Effector memory CD4-positive, alpha-beta T cell (primary cell): ENCODE measurements at regions not wholly inside any gene's neighbourhood (a gene's known extent, or its start where the extent isn't known, plus 50 kb on each side); places are given as distances from the start of the nearest gene placed in this dataset.
"Not testable (repeated sequence)": the region's sequence is repeated elsewhere in the genome, so short reads cannot be mapped to it uniquely, and the experiment has no call there.

Experiments
- DNase-seq, 3 donors: peaks; one replicate each; pipeline ENCODE4 v3.0.0-alpha.2; 2020
- H3K27ac ChIP-seq: 2 replicates; pipeline ENCODE4 v1.7.0; 2013; ENCODE audit warnings: mild to moderate bottlenecking, low read length, moderate library complexity; ENCODE audit not compliant: insufficient read depth, poor library complexity, severe bottlenecking
- H3K27me3 ChIP-seq: replicated peaks from 2 replicates; pipeline ENCODE4 v1.7.0; 2013; ENCODE audit warnings: mild to moderate bottlenecking, low read length; ENCODE audit not compliant: insufficient read depth, control insufficient read depth, poor library complexity, severe bottlenecking
- H3K36me3 ChIP-seq: 2 replicates; pipeline ENCODE4 v1.7.0; 2013; ENCODE audit warnings: mild to moderate bottlenecking, low read length, moderate library complexity; ENCODE audit not compliant: control insufficient read depth, insufficient read depth
- H3K4me1 ChIP-seq: 2 replicates; pipeline ENCODE4 v1.7.0; 2013; ENCODE audit warnings: low read length, mild to moderate bottlenecking; ENCODE audit not compliant: control insufficient read depth, insufficient read depth, poor library complexity, severe bottlenecking
- H3K4me3 ChIP-seq: 2 replicates; pipeline ENCODE4 v1.7.0; 2013; ENCODE audit warnings: low read length, low read depth, mild to moderate bottlenecking; ENCODE audit not compliant: insufficient read depth, poor library complexity, severe bottlenecking
- H3K9me3 ChIP-seq: 2 replicates; pipeline ENCODE4 v1.7.0; 2013; ENCODE audit warnings: mild to moderate bottlenecking, low read length, moderate library complexity; ENCODE audit not compliant: control insufficient read depth

GRCh38 chr5:126029282-126029681 lies 393.9 kb upstream of the GRAMD2B start:
- not testable (repeated sequence) for H3K9me3 ChIP-seq, H3K27me3 ChIP-seq, H3K27ac ChIP-seq, H3K4me1 ChIP-seq, H3K4me3 ChIP-seq, DNase-seq, H3K36me3 ChIP-seq

- Histone ChIP-seq H3K4me1 (no peaks in the 10 kb centered on the region), H3K27me3 (no peaks in the 10 kb centered on the region), H3K9me3 (no peaks in the 10 kb centered on the region), H3K27ac (no peak overlapping the region), H3K4me3 (no peak overlapping the region), H3K36me3 (no peaks in the 10 kb centered on the region)
- no peak for DNase-seq
Measured at GRCh38 chr5:126030698-126031097, 392.5 kb upstream of the GRAMD2B start.

GRCh38 chr5:126031989-126032716 lies 391.1 kb upstream of the GRAMD2B start:
- Histone ChIP-seq H3K4me3 (no peak overlapping the region), H3K36me3 (no peaks in the 10 kb centered on the region), H3K27me3 (no peaks in the 10 kb centered on the region), H3K27ac (no peak overlapping the region), H3K9me3 (no peaks in the 10 kb centered on the region), H3K4me1 (no peaks in the 10 kb centered on the region)
- no peak for DNase-seq

GRCh38 chr5:126043688-126044087 lies 379.5 kb upstream of the GRAMD2B start:
- H3K4me1 ChIP-seq = no peaks in the 10 kb centered on the region
- H3K27me3 ChIP-seq = no peaks in the 10 kb centered on the region
- no peak for DNase-seq
- H3K9me3 ChIP-seq = no peaks in the 10 kb centered on the region
- no peak overlapping the region for H3K27ac ChIP-seq
- H3K36me3 ChIP-seq = no peaks in the 10 kb centered on the region
- H3K4me3 ChIP-seq = no peak overlapping the region

GRCh38 chr5:126044111-126044668 lies 379.0 kb upstream of the GRAMD2B start:
- Histone ChIP-seq H3K27me3 (no peaks in the 10 kb centered on the region), H3K4me1 (no peaks in the 10 kb centered on the region)
- no peak for DNase-seq

GRCh38 chr5:126044931-126045565 lies 378.2 kb upstream of the GRAMD2B start:
- DNase-seq = no peak
- Histone ChIP-seq H3K36me3 (no peaks in the 10 kb centered on the region), H3K4me1 (no peaks in the 10 kb centered on the region), H3K4me3 (no peak overlapping the region), H3K9me3 (no peaks in the 10 kb centered on the region), H3K27me3 (no peaks in the 10 kb centered on the region), H3K27ac (no peak overlapping the region)

More at GRCh38 chr5:126044111-126044668, 379.0 kb upstream of the GRAMD2B start:
- no peaks in the 10 kb centered on the region for H3K9me3 ChIP-seq
- H3K36me3 ChIP-seq = no peaks in the 10 kb centered on the region
- H3K4me3 ChIP-seq = no peak overlapping the region
- H3K27ac ChIP-seq = no peak overlapping the region

GRCh38 chr5:126046318-126046717 lies 376.9 kb upstream of the GRAMD2B start:
- no peaks in the 10 kb centered on the region for H3K27me3 ChIP-seq
- no peak for DNase-seq
- H3K9me3 ChIP-seq = no peaks in the 10 kb centered on the region
- no peak overlapping the region for H3K4me3 ChIP-seq
- H3K27ac ChIP-seq = no peak overlapping the region
- H3K36me3 ChIP-seq = no peaks in the 10 kb centered on the region
- no peaks in the 10 kb centered on the region for H3K4me1 ChIP-seq

GRCh38 chr5:126046846-126047571 lies 376.2 kb upstream of the GRAMD2B start:
- Histone ChIP-seq H3K9me3 (no peaks in the 10 kb centered on the region), H3K4me1 (no peaks in the 10 kb centered on the region), H3K27me3 (no peaks in the 10 kb centered on the region), H3K4me3 (no peak overlapping the region), H3K36me3 (no peaks in the 10 kb centered on the region), H3K27ac (no peak overlapping the region)
- DNase-seq = no peak

- Histone ChIP-seq H3K4me1 (no peaks in the 10 kb centered on the region), H3K4me3 (no peak overlapping the region), H3K27ac (no peak overlapping the region), H3K27me3 (no peaks in the 10 kb centered on the region), H3K36me3 (no peaks in the 10 kb centered on the region), H3K9me3 (no peaks in the 10 kb centered on the region)
- no peak for DNase-seq
Measured at GRCh38 chr5:126052120-126052519, 371.1 kb upstream of the GRAMD2B start.

GRCh38 chr5:126052791-126053190 lies 370.4 kb upstream of the GRAMD2B start:
- no peak for DNase-seq
- Histone ChIP-seq H3K4me1 (no peaks in the 10 kb centered on the region), H3K4me3 (no peak overlapping the region), H3K27ac (no peak overlapping the region), H3K36me3 (no peaks in the 10 kb centered on the region), H3K27me3 (no peaks in the 10 kb centered on the region), H3K9me3 (no peaks in the 10 kb centered on the region)
